ENCODE measurements at regions not wholly inside any gene's neighbourhood (a gene's known extent, or its start where the extent isn't known, plus 50 kb on each side); places are given as distances from the start of the nearest gene placed in this dataset.

- TF ChIP-seq CTCF (IDR thresholded peaks at IDR 0.05; ENCODE audit: low read depth, low read length) (no peak), EZH2phosphoT487 (IDR thresholded peaks at IDR 0.05; ENCODE audit: low read depth) (no peak)
Observed at GRCh38 chr15:96276438-96277210, 53.9 kb upstream of the NR2F2 start.

All from OCI-LY3 (cell line).